Ammon's horn (tissue), 1 donor: ENCODE measurements at regions not wholly inside any gene's neighbourhood (a gene's known extent, or its start where the extent isn't known, plus 50 kb on each side); places are given as distances from the start of the nearest gene placed in this dataset.
"Not testable (repeated sequence)": the region's sequence is repeated elsewhere in the genome, so short reads cannot be mapped to it uniquely, and the experiment has no call there.

Experiments
- DNase-seq: peaks from one replicate; pipeline ENCODE4 v3.0.0-alpha.2; 2016; ENCODE audit warnings: low spot score

GRCh38 chr2:23023722-23024121 is 361.3 kb upstream of the KLHL29 start:
- no peak for DNase-seq

DNA sequence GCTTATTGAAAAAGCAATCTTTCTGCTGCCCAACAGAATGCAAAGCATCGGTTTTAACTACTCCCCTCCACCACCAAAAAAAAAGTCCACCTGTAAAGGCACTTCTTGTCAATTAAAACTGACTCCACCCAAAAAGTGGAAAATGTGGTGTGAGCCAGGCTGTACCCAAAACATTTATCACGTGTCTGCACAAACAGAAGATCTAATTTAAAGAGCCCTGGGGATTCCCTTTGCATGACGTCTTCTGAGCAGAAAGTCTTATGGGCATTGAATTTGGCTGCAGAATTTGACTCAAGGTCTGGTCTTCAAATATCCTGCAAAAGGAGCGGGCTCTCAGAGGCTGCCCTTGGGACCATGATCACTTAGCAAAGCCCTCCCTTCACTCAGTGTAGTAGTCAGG is 358.3 kb upstream of the KLHL29 start:
- DNase-seq: no peak

DNA sequence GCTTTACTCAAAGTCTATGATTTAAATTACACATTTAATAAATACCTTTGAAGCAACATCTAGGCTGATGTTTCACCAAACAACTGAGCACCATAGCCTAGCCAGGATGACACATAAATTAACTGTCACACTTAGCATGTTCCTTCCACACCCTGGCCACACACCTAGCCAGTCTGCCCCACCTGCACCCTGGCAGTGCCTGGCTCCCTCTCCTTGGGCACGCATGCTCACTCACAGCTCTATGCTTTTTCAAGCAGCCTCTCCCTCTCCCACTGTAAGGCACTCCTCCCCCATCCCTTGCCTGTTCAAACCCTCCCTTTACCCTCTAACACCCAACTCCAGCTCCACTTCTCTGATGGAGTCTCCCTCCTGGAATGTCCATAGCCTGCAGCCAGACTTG is 357.6 kb upstream of the KLHL29 start:
- DNase-seq: no peak

- DNase-seq: no peak
These were observed 356.9 kb upstream of the KLHL29 start for GRCh38 chr2:23028106-23028505.

GRCh38 chr2:23029111-23029510 is 355.9 kb upstream of the KLHL29 start:
- DNase-seq: no peak

DNA sequence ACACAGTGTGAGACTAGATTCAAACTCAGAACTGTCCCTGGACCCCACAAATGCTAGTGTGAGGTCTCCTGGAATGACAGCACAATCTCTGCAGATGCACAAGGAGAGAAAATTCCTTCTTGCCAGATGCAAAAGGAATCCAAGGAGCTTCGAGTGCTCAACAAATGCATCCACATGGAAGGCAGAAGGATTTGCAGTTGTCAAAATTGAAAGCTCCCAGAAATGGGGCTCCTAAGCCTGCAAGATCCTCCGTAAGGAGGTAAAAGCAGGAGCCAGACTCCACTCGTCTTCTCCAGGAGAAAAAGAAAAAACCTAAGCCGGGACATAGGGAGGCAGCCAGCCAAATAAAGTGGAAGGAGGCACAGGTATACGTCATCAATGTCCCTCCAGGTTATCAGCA is 355.0 kb upstream of the KLHL29 start:
- DNase-seq: no peak

- no peak for DNase-seq
These were observed 350.0 kb upstream of the KLHL29 start for GRCh38 chr2:23034996-23035395.

DNA sequence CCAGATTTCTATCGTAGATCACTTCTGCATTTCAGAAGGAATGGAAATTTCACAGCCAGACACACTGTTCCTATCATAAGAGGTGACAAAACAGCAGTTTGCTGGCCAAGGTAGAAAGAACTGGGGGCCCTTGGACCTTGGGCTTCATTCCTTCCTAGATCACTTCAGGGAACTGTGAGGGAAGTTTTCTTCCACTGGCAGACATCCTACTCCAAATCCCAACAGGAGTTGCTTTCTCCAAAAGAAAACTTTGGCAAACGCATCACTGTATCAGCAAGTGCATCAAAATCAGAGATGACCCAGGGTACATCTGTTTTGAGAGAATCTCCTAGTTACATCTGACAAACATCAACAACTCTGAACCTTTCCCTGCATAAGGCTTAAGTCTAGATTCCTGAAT is 348.4 kb upstream of the KLHL29 start:
- DNase-seq: no peak

DNA sequence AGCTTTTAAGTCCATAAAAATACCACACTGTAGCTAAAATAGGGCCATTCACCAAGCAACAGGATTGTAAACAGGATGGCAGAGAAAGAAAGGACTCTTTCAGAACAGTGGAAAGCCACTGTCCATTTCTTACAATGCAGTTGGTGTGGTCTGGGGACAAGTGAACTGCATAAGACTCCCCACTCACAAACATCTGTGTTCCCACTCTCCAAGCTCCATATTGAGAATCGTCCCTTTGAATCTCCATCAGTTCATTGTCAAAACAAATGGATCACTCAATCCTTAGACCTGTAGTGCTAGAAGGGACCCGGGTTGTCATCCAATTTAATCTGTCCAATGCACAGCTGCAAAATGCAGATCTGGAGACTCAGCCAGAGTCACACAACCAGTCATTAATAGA is 347.4 kb upstream of the KLHL29 start:
- DNase-seq: peak; percentile 91

GRCh38 chr2:23041443-23041842 is 343.5 kb upstream of the KLHL29 start:
- no peak for DNase-seq

DNA sequence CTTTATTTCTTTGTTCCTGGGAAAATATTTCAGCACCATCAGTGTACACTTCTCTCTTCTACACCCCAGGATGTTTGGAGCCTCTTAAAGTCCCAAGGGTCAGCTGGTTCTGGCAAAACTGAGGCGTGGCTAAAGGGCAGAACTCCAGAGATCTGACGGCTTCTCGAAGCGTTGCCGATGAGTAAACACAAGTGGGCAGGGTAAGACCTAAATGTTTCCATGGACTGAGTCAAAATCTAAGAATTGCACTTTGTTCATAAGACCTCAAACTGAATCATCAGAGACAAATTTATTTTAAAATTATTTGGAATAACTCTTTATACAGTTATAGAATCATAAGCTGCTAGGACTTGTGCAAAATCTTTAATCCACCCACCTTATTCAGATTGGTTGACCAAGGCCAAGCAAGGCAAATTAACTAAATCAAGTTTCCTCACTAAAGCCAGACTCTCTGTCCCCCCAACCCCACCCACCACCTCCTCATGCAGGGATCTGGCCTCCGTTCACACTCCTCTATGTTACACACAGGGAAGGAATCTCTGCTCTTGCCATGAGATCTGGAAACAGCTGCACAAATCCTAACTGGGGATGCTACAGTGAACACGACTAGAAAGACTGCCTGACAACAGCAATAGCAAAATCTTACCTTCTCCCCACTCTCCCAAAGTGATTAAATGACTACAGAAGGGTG is 342.6 kb upstream of the KLHL29 start:
- DNase-seq: no peak

DNA sequence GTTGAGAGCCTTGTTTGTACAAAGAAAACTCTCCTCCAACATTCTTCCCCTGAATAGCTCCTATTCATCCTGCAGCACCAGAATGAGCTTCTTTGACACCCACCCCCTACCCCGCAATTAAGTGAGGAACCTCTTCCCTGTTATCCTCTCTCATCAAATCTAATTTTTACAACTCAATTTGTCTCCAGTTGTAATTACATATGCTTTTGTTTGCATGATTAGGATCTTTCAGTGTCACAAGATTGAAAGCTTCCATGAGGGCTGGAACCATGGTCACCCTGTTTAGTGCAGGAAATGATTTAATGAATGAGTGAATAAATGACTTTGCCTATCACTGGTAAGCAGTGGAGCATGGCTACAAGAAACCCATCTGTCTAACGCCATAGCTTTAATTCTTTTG is 334.6 kb upstream of the KLHL29 start:
- no peak for DNase-seq

- no peak for DNase-seq
These were observed 331.4 kb upstream of the KLHL29 start for GRCh38 chr2:23053601-23054000.

DNA sequence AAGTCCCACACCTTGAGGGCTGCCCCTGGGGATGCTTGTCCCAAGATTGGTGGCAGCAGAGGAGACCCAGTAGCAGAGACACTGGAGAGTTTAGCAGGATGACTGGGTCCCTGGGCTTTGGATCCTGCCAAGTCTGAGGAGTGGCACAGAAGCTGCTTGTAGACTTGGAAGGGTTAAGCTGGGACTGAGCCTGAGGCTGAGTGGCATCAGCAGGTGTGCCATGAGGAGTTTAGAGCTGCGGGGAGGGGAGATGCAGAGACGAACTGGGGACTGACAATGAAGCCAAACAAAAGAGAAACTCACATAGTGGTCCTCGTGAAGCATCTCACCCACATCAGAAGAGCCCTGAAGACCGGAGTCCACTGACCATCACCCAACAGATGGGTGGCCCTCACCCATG is 329.7 kb upstream of the KLHL29 start:
- DNase-seq: no peak

DNA sequence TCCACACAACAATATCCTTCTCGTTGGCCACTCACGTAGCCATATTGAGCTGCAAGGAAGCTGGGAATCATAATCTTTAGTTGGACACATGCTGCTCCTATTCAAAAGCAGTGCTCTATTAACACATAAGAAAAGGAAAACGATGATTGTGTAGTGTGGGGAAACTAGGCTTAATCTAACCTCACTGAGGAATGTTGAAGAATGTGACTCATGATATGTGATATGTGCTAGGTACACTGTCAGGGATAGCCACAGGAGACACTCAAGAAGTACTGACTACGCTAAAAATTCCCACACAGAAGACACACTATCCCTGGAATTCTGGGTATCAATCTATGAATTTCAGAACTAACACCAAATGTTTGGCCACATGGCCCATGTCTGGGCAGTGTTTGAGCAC is 328.1 kb upstream of the KLHL29 start:
- not testable (repeated sequence) for DNase-seq

DNA sequence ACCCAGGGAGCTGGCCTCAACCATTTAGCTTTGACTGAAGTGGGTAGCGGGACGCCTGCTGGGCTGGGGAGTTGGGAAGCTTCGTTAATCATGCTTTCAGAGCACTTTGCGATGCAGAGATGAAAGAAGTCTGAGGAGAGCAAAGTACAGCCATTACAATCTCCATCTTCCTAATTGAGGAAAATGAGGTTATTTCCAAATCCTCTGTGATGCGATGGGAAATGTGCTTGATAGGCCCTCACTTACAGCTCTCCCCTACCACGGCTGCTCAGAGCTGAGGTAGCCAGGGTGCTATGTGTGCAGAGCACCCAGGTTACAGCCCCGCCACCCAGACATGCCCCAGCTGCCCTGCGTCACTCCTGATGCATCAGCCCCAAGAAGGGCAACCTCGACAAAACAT is 326.5 kb upstream of the KLHL29 start:
- no peak for DNase-seq

GRCh38 chr2:23065210-23065609 is 319.8 kb upstream of the KLHL29 start:
- no peak for DNase-seq

GRCh38 chr2:23065936-23066335 is 319.0 kb upstream of the KLHL29 start:
- DNase-seq: no peak

GRCh38 chr2:23066686-23067085 is 318.3 kb upstream of the KLHL29 start:
- DNase-seq: no peak

DNA sequence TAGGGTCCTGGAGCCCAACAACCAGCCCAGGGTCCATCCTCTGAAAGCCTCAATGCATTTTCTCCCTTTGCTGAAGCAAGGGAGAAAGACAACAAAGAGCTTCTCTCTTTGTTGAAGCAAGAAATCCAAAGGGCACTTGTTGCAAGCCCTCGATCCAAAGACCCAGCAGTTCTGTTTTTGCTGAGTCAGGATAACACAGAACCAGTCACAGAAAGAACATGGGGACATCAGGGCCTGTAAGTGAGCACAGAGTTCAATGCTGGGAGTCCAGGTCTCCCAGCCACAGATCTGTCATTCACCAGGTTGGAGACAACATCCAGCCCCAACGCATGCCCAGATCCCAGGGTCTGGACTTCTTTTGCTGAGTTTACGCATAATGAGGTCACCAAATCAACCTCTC is 315.8 kb upstream of the KLHL29 start:
- no peak for DNase-seq

DNA sequence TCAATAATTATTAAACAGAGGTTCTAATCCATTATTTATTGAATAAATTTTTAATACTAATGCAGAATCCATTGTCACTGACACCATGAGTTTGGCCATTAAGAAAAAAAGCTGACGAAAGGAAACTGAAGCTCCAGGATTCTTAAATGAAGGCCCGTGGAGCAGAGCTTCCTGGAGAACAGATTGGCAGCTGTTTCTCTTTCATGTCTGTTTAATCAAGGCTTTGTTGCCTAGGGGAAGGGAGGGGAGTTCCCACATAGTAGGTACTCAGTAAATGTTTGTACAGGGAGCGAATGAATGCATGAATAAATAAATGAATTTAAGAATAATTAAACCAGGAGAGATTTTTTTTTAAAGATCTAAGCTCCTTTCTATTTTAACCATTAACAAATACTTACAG is 315.1 kb upstream of the KLHL29 start:
- DNase-seq: no peak

- DNase-seq: no peak
These were observed 311.9 kb upstream of the KLHL29 start for GRCh38 chr2:23073056-23073455.

DNA sequence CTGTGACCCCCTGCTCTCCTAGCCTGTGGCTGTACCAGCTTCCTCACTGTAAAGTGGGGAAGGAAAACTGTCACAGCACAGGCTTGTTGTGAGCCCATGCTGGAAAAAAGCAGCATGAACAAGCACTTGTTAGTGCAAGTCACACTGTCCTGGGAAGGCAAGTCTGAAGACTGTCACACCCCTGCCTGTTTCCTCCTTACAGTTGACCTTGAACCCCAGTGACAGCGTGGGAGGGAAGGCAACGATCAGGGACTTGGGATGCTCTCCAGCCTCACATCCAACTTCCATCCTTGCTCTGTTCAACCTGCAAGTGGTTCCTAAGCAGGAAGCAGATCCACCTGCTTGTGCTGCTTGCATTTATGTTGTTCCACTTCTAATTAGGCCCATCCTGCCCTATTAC is 311.3 kb upstream of the KLHL29 start:
- no peak for DNase-seq

DNA sequence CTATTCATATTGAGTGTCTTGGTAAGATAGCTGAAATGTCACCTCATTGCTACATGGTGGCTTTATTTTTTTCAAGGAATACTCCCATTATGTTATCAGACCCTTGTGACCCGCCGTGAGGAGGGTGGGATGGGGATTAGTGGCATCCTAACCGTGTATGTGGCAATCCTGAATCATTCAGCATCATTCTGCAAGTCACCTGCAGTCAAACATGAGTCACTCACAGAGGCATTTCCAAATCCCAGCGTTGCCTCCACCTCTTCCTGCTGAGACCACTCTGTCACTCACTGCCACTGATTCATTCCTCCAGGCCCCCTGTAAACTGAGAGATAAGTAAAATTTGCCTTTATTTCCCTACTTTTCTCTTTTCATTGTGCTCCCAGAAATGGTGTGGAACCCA is 307.4 kb upstream of the KLHL29 start:
- no peak for DNase-seq
